ENCODE measurements at regions not wholly inside any gene's neighbourhood (a gene's known extent, or its start where the extent isn't known, plus 50 kb on each side); places are given as distances from the start of the nearest gene placed in this dataset.

DNA sequence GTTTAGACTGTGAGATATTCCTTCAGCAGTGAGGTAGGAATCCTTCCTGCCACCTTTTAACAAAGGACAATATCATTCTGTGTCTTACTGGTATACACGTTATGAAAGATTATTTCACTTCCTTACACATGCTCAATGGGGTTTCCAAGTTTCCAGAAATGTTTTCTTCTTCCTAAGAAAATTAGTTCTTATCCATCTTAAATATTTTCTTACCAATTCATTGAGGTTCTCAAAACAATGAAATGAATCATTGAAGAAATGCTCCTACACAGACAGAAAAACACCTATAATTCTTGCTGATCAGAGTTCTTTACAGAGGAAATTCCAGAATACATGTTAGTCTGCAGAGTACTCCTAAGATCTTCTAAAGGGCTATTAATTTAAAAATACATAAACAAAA is 51.4 kb upstream of the SEC61G start:
- DNase-seq: no peak

DNA sequence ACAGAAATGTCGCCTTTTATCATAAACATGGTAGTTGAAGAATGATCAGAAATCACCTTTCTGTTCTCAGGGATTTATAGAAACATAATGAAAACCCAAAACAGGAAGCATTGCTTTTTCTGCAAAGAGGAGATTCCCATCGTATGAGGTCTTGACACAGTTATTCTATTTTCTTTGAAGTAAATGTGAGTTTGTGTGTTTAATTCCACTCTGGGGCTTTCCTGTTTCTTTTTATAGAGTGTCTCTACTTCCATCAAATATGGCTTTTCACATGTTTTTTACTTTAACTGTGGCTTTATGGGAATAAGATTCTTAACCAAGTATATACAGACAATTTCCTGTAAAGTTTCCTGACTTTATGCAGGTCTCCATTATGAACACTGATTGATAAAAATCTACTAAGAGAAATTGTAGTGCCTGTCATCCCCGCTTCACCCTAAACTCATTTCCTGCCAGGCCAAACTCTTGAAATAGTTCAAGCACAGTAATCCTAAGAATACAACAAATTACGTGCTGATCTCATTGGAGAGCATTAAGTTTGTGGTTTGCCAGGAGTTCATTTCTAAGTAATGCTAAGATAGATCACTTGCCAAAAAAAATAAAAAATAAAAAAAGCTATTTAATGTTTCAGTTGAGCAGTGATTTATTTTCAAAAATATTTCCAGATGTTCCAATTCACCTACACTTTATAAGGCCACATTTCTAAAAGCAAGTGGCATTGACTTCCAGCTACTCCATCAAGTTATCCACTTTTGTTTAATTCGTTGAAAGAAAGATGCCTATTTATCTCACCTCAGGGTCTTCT is 52.2 kb upstream of the SEC61G start:
- no peak for DNase-seq

DNA sequence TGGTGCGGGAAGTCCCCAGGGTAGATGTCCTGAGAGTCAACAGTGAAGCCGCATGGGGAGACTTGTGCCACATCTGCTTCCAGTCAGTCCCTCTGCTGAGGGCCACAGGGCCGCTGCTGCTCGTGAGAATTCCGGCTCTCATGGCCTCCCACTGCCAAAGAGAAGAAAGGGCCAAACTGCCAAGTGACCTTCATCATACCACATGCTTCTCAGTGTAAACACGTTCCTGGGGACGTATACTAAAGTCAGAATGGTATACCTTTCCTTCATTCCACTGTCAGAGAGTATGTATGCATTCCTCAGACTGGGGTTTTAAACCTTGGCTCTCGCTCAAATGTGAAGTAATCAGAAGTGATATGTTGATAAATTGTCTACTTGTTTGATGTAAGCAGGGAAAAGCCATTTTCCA is 52.8 kb upstream of the SEC61G start:
- DNase-seq: no peak

DNA sequence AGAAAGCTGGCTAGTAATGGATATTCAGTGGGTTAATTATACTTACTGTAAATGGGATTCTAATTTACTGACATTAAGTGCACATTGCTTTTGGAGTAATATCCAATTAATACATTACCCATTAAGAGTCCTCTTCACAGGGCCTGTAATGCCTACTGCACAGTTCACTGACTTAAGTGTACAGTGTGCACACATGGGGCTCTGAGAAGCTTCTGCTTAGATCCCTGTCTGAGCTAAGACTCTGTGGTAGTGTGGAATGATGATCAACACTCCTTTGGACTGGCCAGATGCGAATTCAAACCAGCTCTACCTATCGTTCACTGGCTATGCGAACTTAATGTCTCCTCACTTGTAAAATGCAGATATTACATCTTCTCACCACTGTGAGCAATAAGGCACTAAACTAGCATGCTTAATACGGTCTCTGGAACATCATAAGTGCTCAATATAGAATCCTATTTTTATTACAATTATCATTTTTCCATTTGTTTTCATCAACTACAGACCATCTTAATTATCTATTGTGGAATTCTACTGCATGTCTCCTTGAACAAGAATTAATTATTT is 53.8 kb upstream of the SEC61G start:
- DNase-seq: no peak

DNA sequence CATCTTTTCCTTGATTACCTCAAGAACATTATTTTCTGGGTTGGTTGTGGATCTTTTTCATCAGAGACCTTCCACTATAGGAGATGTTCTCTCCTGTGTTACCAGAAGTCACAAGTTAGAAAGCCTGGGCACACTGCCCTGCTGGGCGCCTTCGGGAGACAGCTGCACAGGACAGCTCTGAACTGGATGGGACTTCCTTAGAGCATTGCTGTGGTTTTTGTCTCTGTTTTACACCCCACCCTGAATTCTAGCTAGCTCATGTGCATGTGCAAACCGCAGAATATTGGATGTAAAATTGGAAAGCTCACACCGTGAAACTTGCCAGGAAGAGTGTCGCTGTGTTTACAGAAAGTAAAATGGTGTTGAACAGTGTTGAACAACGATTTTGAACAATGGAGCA is 54.4 kb upstream of the SEC61G start:
- no peak for DNase-seq

DNA sequence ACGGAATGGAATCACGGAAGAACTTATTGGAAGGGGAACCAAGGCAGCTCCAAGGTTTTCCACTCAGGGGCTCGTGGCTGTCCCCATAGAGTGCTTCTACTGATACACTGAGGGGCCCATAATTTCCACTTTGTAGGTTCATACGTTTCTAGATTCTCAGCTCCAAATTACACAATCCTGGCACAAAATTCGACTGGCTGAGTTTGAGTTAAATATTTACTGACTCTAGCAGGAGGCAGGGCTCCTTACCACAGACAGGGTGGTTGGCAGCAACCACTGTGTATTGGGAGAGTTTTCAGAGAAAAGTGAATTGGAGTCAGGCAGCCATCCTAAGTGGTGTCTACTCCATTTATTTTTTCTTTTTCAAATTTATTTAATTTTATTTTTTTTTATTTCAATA is 55.4 kb upstream of the SEC61G start:
- DNase-seq: no peak

DNA sequence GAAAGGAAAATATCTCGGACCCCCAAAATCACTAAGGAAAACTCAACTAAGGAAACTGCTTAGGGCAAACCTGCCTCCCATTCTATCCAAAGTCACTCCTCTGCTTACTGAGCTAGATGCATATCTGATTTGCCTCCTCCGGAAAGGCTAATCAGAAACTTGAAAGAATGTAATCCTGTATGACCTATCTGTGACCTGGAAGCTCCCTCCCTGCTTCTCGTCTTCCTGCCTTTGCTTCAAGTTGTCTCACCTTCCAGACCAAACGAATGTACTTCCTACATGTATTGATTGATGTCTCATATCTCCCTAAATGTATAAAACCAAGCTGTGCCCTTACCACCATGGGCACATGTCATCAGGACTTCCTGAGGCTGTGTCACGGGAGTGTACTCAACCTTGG is 58.1 kb upstream of the SEC61G start:
- no peak for DNase-seq

DNA sequence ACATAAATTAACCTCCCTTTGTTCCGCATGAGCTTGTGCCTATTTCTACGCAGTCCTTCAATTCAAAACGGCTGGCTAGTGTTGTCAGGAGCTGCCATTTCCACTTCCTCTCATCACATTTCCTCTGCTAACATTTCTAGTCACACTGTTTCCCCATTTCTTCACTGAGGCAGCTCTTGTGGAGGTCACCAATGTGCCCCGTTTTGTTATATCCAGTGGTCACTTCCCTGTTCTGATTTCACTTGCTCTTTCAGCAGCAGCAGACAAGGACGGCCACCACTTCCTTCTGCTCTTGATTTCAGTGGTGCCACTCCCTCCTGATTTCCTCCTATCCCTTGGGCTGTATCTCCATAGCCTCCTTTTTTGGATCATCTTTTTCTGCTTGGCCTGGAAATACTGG is 64.8 kb upstream of the SEC61G start:
- DNase-seq: peak; percentile 12 to 18

DNA sequence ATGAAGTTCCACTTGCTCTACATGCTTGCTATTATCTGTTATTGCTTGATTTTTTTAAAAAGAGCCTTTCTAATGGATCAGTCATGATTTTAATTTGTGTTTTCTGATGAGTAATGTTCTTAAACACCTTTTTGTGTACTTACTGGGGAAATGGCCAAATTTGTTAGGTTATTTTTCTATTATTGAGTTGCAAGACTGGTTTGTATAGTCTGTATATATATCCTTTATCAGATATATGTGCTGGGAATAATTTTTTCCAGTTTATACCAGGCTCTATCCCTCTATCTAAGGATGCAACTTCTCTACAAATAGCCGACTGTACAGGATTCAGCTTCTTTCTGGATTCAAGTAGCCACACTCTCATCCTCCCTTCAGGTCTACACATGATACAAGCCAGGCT is 65.6 kb upstream of the SEC61G start:
- no peak for DNase-seq

DNA sequence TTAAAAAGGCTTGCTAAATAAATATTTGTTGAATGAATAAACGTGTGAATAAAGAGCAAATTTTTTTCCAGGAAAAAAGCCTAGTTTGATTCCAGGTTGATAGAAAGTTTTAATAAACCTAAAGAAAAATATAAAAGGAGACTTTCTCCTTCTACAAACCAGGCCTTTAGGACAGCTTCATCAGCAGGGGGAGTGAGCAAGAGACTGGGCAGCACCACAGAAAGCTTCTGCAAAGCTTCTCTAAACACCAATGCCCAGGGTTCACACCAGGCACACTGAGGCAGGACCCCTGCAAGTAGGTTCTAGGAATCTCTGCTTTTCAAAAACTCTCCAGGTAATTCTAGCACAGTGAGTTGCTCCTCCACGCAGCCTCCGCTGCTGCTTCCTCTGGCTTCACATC is 66.4 kb upstream of the SEC61G start:
- no peak for DNase-seq

DNA sequence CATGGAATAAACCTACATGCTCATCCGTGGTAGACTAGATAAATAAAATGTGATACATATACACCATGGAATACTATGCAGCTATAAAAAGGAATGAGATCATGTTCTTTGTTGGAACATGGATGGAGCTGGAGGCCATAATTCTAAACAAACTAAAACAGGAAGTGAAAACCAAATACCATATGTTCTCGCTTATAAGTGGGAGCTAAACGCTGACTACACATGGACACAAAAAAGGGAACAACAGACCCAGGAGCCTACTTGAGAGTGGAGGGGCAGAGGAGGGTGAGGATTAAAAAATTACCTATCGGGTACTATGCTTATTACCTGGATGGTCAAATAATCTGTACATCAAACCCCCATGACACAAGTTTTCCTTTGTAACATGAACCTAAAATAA is 68.7 kb upstream of the SEC61G start:
- no peak for DNase-seq

DNA sequence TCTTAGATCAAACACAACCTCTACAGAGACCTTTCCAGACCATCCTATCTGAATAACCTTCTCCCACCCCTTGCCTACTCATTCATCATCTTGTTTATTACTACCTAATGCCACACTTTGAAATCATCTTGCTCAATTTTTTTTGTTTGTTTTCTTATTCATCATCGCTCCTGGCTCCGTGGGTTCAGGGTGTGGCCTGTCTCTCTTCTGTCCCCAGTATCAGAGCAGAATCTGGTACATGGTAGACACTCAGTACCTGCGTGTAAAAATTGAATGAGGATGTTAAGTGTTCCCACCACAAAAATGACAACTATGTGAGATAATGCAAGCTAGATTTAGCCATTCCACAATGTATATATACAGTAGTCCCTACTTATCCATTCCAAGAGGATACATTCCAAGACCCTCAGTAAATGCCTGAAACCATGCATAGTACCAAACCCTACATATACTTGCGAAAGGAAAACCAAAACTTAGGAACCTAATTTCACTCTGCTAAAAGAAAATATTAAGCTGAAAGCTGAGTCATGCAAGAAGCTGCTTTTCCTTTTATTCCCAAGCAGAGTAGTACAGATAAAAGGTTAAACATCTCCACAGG is 72.1 kb upstream of the SEC61G start:
- no peak for DNase-seq

DNA sequence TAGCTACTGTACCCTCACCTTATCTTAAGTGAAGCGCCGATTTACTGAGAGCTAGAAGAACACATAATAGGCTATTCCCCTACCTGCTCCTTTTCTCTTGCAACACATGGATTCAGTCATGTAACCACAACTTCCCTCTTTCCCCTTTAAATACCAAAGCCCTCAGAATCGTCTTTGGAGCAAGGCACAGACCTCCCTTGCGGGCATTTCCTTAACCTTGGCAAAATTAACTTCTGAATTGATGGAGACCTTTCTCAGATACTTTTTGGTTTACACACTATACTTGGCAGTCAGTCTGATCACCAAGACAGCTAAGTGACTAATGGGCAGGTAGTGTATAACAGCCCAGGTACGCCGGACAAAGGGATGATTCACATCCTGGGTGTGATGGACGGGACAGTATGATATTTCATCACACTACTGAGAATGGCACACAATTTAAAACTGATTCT is 72.7 kb upstream of the SEC61G start:
- DNase-seq: no peak

DNA sequence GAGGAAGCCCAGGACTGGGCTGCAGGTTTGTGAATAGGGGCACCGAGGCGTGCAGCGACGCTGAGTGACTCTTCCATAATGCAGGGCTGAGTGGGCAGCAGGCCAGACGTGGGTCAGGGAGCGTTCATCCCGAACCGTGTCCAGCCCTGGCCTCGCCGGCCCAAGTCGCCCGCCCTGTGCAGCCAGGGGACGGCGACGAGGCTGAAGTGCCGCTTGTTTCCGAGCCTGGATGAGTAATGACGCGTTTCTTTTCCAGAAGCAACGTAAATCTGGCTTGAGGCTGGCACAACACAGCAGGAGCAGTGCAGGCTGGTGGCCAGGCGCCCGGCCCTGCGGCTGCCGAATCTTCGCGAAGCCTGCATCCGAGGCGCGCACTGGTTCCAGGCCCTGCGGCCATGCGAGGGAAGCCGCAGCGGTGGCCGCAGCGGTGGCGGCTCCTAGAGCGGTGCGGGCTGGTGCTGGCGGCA is 74.0 kb upstream of the SEC61G start:
- DNase-seq: no peak

DNA sequence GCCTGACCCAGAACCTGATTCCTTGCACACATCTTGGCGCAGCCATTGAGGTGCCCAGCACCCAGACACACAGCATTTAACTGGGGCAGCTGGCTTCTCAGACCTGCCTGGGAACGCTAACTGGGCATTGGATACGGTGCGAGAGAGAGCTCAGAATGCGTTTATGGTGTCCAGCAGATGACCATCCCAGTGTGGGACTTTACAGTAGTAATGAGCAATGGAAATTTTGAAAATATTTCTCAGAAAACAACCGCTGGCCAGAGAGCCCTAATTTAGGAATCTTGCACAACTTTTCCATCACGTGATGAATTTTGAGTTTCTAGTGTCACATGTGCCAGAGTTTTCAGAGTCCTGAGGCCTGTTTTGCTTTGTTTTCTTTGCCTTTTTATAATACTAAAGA is 78.2 kb upstream of the SEC61G start:
- DNase-seq: no peak

DNA sequence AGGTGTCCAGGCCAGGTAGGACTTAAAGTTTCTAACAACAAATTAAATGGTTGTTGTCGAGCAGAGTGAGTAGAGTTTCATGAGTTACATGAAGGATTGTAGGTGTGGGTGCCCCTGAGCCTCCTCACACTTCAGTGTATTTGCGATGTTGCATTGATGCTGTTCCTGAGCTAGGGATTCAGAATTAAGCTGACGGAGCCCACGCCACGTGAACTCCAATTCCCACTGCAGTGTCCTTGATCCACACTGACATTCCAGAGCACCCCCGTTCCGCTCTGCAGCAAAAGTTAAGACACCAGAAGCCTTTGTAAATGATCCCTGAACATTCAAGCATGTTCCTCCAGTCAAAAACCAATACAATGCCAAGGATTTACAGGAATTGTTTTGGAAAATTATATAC is 78.8 kb upstream of the SEC61G start:
- no peak for DNase-seq

DNA sequence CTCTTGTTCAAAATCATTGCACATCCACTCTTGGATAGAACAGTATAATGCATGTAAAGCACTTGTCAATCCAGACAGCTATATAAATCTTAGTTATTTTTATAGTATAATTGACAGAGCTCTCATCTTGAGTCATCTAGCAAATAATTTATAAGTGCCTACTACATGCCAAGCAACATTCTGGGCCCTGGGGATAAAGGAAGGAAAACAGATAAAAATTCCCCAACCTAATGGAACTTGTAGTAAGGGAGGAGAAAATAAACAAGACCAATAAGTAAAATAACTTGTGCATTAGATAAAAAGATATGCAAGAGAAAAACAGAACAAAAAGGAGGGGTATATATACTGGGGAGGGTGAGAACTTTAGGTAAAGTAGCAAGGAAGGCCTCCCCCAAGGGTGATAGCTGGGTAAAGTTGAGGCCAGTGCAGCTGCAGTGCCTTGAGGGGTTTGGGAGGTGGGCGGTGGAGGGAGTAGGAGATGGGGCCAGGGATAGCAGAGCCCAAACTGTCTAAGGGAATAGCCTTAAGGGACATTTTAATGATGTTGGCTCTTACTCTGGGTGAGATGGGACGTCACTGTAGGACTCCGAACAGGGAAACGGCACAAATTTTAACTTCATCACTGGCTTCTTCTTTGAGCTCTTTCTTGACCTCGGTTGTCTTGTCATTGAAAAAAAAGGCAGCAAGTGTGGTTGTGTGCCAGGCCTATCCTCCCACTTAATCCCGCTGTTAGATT is 79.3 kb upstream of the SEC61G start:
- no peak for DNase-seq

DNA sequence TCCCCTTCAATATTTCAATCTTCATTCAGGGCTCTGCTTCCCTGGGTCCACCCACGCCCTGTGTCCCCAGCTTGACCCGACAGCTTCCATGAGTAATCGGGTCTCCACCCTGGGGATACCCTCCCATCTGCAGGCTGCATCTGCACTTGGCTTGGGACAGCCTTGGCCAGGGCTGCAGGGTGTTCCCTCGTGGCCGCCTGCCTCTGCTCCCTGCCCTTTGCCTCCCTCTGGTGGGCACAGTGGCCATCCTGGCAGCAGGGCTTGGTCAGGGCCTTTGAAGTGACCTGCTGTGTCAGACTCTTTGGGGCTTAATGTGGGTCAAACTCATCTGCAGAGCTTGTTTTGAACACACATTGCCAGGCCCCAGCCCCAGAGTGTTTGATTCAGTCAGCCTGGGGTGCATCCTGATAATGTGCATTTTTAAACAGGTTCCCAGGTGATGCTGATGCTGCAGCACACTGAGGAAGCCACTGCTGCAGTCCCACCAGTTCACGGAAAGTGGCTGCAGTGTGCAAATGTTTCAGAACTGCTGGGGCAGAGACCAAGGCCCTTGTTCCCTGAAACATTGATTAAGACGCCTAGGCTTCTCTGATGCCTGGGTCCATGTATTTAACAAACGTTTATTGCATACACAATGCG is 80.7 kb upstream of the SEC61G start:
- no peak for DNase-seq

DNA sequence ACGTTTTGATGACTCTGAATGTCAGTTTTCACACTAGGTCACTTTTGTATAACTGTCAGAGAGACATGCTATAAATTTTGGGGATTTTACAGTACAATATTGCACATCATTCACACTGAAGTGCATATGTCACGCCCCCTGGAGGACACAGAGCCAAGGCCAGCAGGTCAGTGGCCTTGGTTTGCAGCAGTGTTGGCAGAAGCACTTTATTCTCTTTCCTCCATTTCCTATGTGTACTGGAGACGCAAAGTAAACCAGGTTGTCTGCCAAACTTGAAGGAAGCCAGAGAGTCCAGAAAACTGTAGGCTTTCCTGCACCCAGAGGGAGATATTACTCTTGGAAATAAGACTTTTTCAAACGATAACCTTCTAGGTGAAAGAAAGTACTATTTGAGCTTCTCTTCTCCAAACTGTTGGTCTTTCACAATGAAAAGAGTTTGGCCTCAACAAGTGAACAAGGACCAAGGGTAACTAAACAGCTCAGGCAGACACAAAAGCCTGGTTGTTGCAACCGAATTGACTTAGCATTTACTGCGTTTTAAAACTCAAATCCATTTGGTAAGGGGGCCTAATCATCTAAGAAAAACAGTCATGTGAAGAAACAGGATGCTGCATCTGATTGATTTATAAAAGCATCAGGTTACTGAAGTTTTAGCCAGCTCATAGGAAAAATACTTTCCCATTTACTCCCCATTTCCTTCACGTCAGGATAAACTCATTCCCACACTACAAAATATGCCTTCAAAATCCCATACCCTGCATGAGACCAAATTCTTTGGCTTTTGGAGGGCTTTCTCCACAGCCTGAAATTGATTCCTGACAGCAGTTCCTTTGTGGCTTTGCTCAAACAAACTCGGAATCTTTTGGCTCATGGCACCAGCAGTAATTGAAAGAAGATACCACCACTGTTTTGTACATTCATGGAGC is 83.0 kb upstream of the SEC61G start:
- DNase-seq: no peak

DNA sequence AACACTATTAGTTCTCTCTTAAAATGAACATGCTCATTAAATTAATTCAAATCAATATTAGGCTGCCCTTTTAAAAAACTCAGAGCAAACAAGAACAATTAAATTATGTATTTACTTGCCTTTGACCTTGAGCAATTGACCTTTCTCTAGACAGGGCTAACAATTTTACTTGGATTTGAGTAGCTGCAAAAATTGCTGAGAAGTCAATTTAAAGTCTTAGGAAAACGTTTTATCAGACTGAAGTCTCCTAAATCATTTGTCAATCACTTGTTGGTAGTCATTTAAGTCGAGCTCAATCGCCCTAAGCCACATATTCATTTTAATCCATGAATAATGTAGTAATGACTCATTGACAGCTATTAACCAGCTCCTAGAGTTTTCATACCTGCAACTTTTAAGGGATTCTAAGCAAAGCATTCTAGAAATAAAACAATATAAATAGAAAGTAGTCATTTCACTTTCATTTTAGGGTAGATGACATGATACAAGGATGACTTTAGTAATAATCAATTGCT is 84.9 kb upstream of the SEC61G start:
- no peak for DNase-seq

DNA sequence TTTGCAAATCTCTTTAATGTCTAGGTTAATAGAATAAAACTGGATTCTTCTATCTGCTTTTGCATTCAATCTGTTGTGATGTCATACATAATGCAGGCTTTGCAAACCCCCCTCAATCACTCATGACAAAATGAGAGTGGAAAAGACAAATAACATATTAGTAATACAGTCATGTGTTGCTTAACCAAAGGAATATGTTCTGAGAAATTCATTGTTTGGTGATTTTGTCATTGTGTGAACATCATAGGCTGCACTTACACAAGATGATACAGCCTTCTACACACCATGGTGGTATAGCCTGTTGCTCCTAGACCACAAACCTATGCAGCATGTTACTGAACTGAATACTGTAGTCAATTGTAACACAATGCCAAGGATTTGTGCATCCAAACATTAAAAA is 87.3 kb upstream of the SEC61G start:
- no peak for DNase-seq

DNA sequence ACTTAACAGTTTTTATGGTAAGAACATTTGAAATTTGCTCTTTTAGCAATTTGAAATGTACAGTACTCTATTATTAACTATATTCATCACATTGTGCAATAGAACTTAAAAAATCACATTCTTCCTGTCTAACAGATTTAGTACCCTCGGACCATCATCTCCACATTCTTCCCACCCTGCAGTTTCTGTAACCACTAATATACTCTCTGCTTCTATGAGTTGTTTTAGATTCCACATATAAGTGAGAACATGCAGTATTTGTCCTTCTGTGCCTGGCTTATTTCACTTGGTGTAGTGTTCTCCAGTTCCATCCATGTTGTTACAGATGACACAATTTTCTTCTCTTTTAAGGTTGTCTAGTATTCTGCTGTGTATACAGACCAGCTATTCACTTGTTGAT is 88.9 kb upstream of the SEC61G start:
- no peak for DNase-seq
